ENCODE measurements at regions not wholly inside any gene's neighbourhood (a gene's known extent, or its start where the extent isn't known, plus 50 kb on each side); places are given as distances from the start of the nearest gene placed in this dataset.

DNA sequence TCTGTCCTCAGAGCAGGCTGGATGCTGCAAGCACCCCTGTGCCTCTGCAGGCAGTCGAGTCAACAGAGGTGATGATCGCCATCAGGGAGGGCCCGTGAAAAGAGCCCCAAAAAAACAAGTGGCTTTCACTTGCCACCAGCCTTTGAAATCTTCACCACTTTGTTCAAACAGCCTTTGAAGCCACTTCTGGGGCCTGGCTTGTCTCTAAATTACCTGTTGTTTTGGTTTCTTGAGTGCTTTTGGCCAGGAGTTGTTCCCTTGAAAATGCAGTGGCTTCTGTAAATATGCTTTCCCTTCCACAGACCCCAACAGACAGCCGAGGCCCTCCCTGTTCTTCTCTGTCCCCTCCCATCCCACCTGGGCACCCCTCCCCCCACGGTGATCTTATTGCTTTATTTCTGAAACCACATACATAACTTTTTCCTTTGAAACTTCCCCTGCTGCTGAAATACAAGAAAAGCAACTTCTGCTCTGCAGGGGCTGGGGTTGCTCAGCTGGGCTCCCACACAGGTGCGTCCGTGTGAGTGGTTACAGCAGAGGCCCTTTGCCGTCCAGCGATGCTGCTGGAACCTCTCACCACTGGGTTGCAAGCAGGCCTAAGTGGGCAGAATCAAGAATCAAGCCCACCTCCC lies 283.8 kb upstream of the SHH start:
- no peak for DNase-seq (ENCODE audit: low read depth)
- TF ChIP-seq CTCF (conservative IDR thresholded peaks at IDR 0.05; ENCODE audit: low read depth, low read length) = no peak
- H3K4me3 ChIP-seq (ENCODE audit: low read depth, low read length) = no peak overlapping the region

GRCh38 chr7:156094350-156095146 lies 282.3 kb upstream of the SHH start:
- no peak for TF ChIP-seq CTCF (conservative IDR thresholded peaks at IDR 0.05; ENCODE audit: low read depth, low read length)
- no peak for DNase-seq (ENCODE audit: low read depth)
- no peak overlapping the region for H3K4me3 ChIP-seq (ENCODE audit: low read depth, low read length)

- no peak for TF ChIP-seq CTCF (conservative IDR thresholded peaks at IDR 0.05; ENCODE audit: low read depth, low read length)
- no peak for DNase-seq (ENCODE audit: low read depth)
- H3K4me3 ChIP-seq (ENCODE audit: low read depth, low read length) = no peak overlapping the region
Observed at GRCh38 chr7:156092307-156092706, 280.0 kb upstream of the SHH start.

DNA sequence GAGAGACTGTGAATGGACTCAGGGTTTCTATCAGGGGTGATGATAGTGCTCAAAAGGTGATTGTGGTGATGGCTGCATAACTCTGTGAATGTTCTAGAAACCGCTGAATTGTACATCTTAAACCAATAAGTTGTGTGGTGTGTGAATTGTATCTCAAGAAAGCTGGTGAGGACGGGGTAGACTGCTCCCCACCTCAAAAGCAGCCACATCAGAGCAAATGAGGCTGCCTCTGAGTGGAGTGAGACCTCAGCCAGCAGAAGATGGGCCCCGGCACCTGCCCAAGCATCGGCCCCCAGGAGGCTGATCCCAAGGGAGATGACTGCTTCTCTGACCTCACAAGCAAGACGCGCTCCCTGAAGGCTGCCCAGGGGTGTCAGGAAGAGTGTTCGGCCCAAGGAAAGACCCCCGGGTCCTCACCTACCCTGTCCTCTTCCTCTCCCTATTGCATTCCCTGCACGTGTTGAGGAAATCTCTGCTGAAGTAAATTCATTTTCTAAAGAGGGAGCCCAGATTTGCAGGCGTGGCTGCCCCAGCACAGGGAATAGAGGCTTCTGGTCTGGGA lies 279.3 kb upstream of the SHH start:
- no peak overlapping the region for H3K4me3 ChIP-seq (ENCODE audit: low read depth, low read length)
- no peak for TF ChIP-seq CTCF (conservative IDR thresholded peaks at IDR 0.05; ENCODE audit: low read depth, low read length)
- DNase-seq (ENCODE audit: low read depth) = no peak

GRCh38 chr7:156090988-156091387 lies 278.7 kb upstream of the SHH start:
- TF ChIP-seq CTCF (conservative IDR thresholded peaks at IDR 0.05; ENCODE audit: low read depth, low read length) = no peak
- H3K4me3 ChIP-seq (ENCODE audit: low read depth, low read length) = no peak overlapping the region
- DNase-seq (ENCODE audit: low read depth) = no peak

DNA sequence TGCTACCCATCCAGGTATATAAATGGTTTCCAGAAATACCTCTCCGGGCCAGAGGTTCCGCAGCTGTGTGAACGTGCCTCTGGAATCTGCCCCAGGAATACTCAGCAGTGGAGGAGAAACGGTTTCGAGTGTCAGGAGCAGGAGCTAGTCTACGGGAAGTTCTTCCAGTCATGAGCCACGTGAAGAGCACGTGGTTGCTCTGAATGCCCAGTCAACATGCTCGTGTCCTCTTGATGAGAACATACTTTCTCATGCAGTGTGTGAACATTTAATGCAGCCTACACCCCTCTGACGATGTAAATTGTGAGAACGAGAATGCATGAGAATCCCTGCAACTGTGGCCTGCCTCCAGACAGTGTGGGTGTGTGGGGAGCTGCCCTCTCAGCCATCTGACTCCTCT lies 277.0 kb upstream of the SHH start:
- no peak for DNase-seq (ENCODE audit: low read depth)
- no peak for TF ChIP-seq CTCF (conservative IDR thresholded peaks at IDR 0.05; ENCODE audit: low read depth, low read length)

More for the DNA sequence above, 277.0 kb upstream of the SHH start:
- H3K4me3 ChIP-seq (ENCODE audit: low read depth, low read length) = no peak overlapping the region

All from epithelial cell of proximal tubule (primary cell).